ENCODE measurements at regions not wholly inside any gene's neighbourhood (a gene's known extent, or its start where the extent isn't known, plus 50 kb on each side); places are given as distances from the start of the nearest gene placed in this dataset.
"Not testable (repeated sequence)": the region's sequence is repeated elsewhere in the genome, so short reads cannot be mapped to it uniquely, and the experiment has no call there.

DNA sequence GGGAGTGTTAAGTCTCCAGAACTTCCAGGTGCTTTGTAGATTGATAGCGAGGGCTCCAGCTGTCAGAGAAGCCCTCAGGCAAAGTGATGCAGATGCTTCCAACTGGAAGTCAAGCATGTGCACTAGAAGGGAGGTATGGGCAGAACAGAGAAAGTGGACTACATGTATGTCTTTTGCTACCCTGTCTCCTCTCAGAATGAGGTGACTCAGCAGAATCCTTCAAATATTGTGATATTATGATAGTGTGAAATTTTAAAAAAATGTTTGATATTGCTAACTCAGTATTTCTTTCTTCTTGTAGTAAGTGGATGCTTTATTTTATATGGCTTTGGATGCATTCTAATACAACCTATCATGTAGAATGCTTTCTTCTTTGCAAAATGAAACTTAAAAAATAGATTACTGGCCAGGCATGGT lies 138.9 kb upstream of the SVIL start:
- intact Hi-C loops (cut with micrococcal nuclease): no loop called here
- no peak for ATAC-seq
- no peak for DNase-seq

DNA sequence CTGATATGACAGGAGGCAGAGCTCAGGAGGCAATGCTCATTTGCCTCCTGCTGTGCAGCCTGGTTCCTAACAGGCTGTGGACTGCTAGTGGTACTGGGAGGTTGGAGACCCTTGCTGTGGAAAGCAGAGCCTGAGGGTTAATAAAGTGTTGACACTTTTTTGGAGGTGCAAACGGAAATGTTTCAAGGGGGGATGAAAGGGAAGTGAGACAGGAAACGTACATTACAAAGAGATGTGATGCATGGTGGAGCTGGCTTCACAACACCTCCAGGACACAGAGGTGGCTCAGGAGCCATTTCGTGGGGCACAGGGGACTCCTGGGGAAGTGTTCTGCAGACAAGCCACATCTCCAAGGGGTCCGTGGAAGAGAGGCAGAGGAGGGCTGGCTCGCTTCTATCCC lies 137.6 kb upstream of the SVIL start:
- ATAC-seq (no peak), DNase-seq (no peak)
- intact Hi-C loops (cut with micrococcal nuclease): no loop called here

DNA sequence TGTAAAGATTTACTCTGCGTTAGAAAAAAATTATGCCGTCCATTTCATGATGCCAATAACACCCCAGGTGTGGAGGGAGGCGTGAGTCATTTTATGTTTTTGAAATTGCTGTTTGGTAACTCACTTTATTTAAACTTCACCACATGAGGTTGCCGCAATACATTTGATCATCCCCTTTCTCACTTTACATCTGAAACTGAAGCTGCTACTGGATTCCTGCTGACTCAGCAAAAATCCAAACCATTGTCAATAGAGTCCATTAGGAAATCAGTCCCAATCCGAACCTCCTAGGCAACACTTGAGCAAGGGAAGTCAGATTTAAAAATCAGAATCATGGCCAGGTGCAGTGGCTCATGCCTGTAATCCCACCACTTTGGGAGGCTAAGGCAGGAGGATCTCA lies 136.6 kb upstream of the SVIL start:
- ATAC-seq (no peak), DNase-seq (no peak)
- intact Hi-C loops (cut with micrococcal nuclease): no loop called here

DNA sequence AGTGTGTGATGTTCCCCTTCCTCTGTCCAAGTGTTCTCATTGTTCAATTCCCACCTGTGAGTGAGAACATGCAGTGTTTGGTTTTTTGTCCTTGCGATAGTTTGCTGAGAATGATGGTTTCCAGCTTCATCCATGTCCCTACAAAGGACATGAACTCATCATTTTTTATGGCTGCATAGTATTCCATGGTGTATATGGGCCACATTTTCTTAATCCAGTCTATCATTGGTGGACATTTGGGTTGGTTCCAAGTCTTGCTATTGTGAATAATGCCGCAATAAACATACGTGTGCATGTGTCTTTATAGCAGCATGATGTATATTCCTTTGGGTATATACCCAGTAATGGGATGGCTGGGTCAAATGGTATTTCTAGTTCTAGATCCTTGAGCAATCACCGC lies 134.5 kb upstream of the SVIL start:
- intact Hi-C loops (cut with micrococcal nuclease); ATAC-seq: not testable (repeated sequence)

DNA sequence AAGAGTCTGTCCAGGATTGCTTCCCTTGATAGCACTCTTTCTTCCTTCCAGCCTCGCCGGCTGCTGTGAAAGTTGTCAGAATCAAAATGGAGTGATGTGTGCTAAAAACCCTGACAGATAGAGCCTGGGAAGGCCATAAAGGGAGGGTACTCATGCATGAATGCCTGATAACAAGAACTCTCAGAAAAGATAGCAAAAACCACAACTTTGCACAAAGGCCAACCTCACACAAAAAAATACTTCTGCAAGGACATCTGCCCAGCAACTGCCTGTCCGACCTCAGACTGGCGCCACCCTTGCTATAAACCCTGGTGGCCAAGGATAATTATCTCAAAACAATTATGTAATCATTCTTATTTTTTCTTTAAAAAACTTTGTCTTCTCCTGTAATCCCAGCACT lies 133.2 kb upstream of the SVIL start:
- no peak for DNase-seq
- no peak for ATAC-seq
- intact Hi-C loops (cut with micrococcal nuclease): no loop called here

More for the DNA sequence above, 134.5 kb upstream of the SVIL start:
- not testable (repeated sequence) for DNase-seq

DNA sequence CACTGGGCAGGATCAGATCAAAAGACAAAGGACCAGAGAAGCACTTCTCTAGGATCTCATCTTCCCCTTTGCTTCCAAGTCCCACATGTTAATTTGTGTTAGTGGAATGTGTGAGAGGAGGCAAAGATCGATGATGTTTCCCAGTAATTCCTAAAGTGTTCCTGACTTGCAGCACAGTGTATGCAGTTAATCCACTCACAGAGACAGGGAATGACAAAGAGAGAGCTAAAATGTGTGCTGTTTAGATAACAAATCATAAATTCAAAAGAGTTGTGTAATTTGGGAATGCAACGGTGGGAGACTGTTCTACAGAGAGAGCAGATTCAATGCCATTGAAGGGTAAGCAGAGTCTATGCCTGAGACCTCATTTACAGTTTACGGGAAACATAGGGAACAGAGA lies 132.0 kb upstream of the SVIL start:
- no peak for ATAC-seq
- intact Hi-C loops (cut with micrococcal nuclease): no loop called here
- no peak for DNase-seq

DNA sequence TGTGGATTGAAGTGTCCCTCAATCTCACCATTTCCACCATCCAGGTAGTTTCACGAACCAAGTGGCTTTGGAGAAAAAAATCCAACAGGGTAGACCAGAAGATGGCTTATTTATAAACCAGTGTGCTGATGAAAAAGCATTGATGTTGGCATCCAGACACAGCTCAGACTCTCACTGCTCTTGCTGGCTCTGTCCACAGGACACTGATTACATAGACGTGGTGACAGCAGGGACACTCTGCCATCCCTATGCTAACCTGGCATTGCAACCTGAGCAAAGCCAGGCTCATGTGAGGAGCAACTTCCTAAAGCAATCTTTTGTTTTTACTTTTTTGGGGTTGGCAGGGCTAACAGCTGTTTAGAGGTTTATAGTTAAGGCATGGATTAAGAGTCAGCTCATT lies 130.6 kb upstream of the SVIL start:
- intact Hi-C loops (cut with micrococcal nuclease): no loop called here
- ATAC-seq: peak; percentile 98
- DNase-seq: no peak

DNA sequence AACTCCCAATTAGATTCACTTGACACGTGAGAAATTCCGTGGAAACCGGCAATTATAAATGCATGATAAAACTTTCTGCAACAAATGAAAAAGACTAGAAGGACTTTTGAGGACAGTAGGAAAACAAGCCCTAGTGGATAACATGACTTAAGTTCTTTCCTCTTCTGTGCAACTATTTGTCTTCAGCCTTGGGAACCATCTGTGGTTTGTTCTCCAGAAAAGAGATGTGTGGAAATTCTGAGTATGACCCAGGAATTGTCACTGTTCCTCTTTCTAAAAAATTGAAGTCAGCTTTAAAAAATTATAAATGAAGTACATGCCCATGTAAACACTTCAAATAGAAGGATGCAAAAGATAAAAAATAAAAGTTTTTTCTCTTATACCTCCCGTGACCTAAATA lies 128.6 kb upstream of the SVIL start:
- ATAC-seq: no peak
- DNase-seq: no peak
- intact Hi-C loops (cut with micrococcal nuclease): no loop called here

DNA sequence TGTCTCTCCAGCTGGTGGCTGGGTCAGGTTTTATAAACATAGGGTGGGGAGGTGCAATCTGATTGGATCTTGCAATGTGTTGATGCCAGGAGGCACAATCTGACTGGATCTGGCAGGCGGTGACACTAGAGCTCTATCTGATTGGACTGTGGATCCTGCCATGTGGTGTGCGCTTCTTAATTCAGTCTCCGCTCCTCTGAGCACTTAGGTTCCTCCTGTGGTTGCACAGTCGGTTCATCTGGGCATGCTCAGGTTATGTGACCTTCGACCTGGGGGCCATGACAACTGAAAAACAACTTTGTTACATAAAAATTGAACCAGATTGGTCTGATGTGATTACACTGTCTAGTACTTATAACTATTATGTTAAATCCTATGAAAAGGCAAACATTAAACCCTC lies 127.1 kb upstream of the SVIL start:
- no peak for DNase-seq
- no peak for ATAC-seq
- intact Hi-C loops (cut with micrococcal nuclease): no loop called here

DNA sequence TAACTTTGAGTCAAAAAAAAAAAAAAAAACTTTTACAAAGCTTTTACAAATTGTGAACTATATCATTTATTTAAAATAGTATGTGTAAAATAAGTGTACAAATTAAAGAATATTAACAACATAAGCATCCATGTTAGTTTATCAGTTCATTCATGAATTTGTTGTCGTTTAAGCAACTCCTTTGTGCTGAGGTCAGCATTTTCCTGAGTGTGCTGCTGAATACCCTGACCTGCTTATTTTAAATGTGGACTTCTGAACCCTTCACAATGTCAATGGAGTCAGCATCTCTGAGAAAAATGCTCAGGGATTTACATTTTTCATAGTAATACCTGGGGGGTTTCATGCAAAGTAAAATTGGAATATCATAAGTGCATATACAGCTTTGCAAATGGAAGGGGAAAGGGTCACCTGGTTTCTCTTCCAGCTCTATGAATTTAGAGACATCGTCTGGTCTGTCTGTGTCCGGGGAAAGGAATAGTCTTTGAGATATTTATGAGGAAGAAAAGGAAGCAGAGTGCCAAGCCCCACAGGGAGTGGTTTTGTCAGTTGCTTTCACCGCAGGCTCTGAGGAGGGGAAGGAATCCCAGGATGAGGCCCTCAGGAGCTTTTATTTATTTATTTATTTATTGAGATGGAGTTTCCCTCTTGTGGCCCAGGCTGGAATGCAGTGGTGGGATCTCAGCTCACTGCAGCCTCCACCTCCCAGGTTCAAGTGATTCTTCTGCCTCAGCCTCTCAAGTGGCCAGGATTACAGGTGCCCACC lies 125.5 kb upstream of the SVIL start:
- intact Hi-C loops (cut with micrococcal nuclease): no loop called here
- ATAC-seq (no peak), DNase-seq (no peak)

DNA sequence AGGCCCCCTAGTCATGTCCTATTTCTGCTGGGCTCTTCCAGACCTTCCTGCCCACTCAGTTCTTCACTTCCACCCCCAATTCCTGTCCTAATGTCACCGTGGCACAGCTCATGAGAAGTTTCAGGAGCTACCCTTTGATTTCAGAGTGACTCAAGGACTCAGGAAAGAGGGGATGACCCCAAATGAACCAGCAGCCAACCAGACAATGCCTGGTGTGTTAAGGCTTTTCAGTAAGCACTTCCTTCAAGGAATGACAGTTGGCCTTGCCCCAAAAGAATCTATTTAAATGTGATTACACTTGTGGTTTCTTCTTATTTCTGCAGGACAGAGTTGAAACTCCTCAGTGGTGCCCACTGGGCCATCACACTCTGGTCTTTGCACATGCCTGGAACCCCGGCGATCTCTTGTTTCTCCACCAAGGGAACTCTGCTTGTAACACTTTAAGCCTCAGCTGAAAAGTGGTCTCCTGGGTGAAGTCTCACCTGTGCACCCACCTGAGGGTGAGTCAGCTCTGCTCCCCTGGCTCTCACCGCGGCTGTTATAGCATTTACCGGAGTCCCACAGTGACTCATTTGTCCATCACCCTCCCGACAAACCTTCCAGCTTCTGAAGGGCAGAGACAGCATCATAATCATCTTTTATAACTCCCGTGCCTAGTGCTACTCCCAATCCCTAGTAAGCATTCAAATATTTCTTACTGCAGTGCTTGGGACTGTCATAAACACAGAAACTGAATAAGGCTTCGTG lies 123.0 kb upstream of the SVIL start:
- DNase-seq (no peak), ATAC-seq (no peak)
- intact Hi-C loops (cut with micrococcal nuclease): no loop called here

DNA sequence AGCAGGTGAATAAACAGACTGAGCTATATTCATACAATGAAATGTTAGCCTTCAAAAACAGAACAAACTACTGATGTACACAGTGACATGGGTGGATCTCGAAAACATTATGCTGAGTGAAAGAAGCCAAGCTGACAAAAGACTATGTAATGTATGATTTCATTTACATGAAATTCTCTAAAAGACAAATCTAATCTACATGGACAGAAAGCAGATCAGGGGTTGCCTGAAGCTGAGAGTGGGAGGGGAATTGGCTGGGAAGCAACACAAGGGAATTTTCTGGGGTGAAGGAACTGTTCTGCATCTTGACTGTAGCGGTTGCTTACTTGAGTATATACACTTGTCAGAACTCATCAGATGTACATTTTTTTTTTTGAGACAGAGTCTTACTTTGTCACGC lies 121.7 kb upstream of the SVIL start:
- DNase-seq (no peak), ATAC-seq (no peak)
- intact Hi-C loops (cut with micrococcal nuclease): no loop called here

DNA sequence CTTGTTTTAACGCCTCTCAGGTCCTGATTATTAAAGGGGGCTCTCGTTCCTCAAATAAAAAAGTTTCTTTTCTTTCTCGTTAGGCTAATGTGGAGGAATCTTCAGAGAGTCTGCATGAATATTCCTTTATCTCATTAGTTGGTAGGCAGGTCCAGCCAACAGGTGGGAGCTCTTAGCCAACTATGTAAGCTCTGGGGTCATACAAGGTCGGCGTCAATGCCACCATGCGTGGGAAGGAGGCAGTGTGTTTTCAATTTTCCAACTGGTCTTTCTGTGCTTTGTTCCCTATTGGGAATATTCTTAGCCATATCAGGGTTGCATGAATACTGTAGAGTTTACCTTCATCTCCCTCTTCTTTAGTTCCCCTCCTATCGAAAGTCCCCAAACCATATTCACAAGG lies 118.5 kb upstream of the SVIL start:
- no peak for ATAC-seq
- intact Hi-C loops (cut with micrococcal nuclease): no loop called here

DNA sequence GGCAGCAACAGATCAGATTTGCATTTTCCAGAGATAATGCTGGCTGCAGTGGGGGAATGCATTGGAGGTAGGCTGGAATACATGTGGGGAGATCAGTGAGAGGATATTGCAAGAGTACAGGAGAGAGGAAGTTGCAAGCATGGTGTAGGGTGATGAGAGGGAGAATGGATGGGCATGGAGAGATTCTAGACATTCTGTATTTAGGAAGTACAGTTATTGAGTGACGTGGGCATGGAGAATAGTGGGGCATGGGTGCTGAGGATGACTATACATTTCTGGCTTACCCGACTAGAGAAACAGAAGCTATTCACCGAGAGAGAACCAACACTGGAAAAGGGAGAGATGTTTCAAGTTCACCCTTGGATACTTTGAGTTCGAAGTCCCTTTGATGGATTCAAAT lies 116.9 kb upstream of the SVIL start:
- intact Hi-C loops (cut with micrococcal nuclease): no loop called here
- DNase-seq (no peak), ATAC-seq (no peak)

More for the DNA sequence above, 118.5 kb upstream of the SVIL start:
- no peak for DNase-seq

DNA sequence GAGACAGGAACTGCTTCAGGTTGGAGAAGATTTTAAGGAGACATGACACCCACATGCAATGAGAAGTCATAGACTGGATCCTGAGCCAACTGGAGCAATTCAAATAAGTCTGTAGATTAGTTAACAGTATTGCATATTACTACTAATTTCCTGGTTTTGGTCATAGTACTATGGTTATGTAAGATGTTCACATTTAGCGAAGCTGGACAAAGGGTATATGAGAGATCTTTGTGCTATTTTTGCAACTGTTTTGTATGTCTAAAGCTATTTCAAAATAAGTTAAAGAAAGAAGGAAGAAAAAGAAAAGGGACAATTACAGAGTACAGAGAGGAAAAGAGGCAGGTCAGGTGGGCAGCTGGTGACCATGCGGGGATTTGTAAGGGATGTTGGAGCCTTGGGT lies 116.5 kb upstream of the SVIL start:
- ATAC-seq (no peak), DNase-seq (no peak)
- intact Hi-C loops (cut with micrococcal nuclease): no loop called here

DNA sequence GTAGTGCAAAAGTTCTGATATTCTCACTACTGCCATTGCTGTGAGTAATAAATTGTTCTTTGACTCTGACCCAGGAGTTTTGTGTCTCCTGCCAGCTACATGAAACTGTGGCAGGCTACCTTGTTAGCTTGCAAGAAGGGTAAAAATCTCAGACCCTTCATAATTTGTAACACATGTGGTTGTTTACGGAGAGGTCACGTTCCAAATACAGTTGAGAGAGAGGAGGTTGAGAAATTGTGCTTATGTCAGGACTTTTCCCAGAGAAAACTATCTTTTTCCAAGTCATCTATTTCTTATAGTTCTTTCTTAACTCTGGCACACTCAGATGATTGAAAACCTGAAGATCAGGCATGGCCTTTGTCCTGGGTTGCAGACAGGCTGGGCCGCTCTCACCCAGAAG lies 114.4 kb upstream of the SVIL start:
- ATAC-seq: no peak
- intact Hi-C loops (cut with micrococcal nuclease): no loop called here
- DNase-seq: no peak

DNA sequence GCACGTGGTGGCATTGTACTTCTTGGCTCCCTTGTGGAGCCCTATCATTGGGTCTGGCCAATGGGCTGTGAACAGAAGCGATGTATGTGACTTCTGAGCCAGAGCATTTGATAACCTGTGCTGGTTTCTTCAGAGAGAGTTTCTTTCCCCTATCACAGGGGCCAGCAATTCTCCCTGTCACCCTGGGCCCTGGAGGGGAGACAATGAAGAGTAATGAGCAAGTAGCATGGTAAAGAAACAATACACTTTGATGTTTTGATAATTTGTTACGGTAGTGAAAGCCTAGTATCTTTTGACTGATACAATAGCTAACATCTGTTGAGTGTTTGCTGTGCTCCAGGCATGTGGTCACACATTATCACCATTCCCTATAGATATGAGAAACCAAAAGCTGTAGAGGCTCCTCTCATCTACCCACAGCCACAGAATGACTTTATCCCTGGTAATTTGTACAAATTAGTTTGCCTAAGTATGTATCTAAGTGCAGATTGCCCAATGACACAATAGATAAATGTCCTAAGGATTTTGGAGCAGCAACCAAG lies 113.4 kb upstream of the SVIL start:
- intact Hi-C loops (cut with micrococcal nuclease): no loop called here
- ATAC-seq: no peak
- no peak for DNase-seq

DNA sequence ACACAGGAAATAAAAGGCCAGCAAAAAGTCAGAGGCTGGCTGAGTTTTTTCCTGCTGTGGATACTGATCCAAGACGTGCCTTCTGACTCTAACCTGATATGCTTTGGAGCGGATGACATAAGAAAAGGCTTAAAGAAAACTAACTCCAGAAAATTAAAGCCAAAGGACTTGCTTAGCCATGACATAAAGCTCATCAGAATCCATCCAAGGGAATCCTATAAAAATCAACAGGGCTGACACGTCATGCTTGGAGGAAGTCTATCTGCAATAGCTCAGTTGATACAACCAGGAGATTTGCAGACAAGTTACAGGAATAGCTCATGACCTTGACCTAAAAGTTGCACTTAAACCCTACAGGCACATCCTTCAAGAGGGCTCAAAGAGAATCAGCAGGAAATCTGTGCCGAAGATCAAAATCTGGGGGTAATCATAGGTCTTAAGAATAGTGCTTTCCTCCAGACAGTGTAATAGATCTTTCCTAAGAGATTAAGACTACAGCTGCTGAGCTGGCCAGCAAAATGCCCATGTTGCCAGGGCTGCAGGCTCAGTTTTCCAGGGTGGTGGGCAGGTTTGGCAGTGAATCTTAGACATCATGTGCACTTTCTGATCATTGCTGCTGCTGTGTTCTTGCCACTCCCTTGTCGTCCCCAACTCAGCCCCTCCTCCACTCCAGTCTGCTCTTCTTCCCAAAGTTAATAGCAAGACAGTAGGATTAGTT lies 111.5 kb upstream of the SVIL start:
- no peak for DNase-seq
- no peak for ATAC-seq
- intact Hi-C loops (cut with micrococcal nuclease): no loop called here

DNA sequence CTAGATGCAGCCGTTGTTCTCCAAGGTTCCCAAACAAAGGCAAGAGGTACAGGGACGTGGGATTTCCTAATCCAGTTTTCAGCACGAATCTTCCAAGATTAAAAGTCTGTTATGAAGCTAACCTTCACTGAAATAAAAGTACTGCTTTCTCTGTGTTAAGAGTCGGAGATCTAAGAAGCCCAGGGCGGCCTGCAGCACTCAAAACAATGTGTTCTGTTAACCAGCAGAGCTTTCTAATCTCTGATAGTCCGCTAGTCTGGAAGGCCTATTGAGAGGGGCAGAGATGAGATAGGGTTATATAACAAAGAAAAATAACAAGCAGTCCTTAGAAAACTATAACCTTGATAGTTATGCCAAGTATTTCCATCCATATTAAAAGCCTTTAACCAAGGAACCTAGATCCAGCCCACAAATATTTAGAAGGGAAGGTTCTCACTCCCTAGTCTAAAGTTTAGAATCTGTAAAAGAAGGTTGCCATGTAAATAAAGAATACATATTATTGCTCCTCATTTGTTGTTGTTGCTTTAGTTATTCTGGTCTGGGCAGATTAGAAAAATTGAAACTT lies 106.3 kb upstream of the SVIL start:
- intact Hi-C loops (cut with micrococcal nuclease): no loop called here
- no peak for DNase-seq
- no peak for ATAC-seq

DNA sequence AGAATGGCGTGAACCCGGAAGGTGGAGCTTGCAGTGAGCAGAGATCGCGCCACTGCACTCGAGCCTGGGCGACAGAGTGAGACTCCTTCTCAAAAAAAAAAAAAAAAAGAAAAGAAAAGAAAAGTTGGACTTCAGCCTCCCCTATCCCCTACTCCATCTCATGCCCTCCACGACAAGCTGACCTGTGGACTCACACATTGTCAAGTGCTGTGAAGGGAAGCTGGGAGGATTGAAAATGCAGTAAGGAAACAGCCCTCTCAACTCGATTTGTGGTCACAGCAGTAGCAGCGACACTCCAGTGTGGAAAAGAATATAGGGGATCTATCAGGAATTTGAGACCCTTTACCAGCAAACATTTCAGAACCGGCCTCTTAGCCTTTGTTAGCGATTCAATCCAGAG lies 103.6 kb upstream of the SVIL start:
- DNase-seq (no peak), ATAC-seq (no peak)
- intact Hi-C loops (cut with micrococcal nuclease): no loop called here
